HG03108 (cell line): ENCODE measurements at regions not wholly inside any gene's neighbourhood (a gene's known extent, or its start where the extent isn't known, plus 50 kb on each side); places are given as distances from the start of the nearest gene placed in this dataset.

Source experiments
- ATAC-seq: cut with Tn5 transposase; IDR thresholded peaks from one replicate; pipeline ENCODE4 v1.9.1; 2021; ENCODE audit warnings: moderate library complexity; ENCODE audit not compliant: unreplicated experiment

DNA sequence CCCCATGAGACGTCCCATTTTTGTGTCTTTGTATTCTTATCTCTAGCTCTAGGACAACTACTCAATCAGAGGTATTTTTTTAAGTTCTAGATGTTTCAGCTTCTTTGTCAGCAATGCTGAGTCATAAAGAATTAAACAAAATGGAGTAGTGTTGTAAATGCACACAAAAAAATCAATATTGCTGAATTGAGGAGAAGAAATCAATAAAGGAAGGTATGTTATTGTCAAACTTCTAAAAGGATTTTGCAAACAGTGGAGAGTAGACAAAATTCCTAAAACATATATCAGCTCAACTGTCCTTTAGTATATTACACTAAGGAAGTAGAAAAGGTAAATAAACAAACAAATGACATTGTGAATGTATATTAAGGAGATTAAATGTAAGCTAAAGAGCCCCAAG is 726.1 kb upstream of the NRXN1 start:
- ATAC-seq: no peak

- ATAC-seq: no peak
Observed at GRCh38 chr2:51734115-51734514, 702.2 kb upstream of the NRXN1 start.

DNA sequence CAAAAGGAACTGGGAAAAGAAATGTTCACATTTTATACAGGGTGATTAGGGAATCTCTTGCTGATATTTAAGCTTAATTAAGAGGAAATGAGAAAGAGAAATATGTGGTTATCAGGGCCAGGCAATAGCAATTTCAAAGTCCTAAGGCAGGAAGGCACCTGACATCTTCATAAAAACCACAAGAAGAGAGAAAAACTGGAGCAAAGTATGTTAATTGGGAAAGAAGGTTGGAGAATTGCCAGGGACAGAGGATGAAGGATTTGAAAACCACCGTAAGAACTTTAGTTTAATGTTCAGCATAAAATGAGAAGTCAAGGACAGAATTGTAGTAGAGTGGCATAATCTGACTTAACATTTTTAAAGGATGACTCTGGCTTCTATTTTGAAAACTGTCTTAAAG is 691.8 kb upstream of the NRXN1 start:
- no peak for ATAC-seq

DNA sequence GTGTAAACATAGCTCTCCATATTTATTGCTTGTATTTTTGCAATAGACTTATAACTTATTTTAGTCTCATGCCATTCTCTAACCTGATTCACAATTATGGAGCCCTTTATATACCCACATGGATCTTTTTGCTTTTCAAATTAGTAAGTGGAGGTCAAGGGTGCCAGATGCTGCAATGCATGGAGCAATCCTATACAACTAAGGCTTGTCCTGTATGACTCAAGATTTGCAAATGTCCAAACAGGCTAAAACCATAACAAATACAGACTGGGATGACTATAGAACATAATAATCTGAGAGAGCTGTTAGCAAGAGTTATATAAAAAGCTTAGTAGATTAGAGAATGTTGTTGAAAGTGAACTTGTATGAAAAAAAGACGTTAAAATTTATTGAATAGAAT is 690.4 kb upstream of the NRXN1 start:
- no peak for ATAC-seq

- ATAC-seq: no peak
Observed at GRCh38 chr2:51720826-51721225, 688.9 kb upstream of the NRXN1 start.

DNA sequence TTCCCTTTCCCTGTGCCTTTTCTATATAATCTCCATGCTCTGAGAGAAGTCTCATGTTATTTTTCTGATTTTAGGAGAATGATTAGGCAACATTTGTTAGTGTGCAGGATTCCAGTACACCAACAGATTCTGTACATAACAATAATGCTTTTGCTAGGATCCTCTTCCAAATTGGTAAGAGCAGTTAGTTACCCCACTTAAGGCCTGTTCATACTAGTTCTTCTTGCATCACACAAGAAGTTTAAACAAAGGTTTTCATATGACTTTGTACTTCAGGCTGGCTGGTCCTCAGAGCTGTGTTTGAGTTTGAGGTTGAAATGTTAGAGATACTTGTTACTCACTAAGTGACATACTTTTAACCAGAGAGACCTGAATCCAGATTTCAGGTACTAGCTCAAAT is 686.9 kb upstream of the NRXN1 start:
- no peak for ATAC-seq

DNA sequence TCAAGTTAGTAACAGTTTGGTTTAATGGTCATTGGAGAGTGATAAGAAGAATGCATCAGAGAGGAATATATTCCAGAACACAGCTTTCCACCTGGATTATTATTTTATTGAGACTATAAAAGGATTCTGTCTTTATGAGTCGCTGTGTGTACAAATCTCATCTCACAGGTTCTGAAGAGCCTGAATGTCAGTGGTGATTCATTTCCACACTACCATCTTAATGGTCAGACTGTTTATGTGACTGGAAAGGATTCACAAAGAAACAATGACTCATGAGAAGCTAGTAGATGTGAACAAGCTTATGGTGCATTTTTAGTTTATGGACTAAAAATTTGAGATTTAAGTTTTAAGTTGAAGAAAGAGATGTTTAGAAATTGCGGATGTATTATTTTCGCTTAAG is 685.4 kb upstream of the NRXN1 start:
- no peak for ATAC-seq

GRCh38 chr2:51711766-51712165 is 679.8 kb upstream of the NRXN1 start:
- no peak for ATAC-seq

- no peak for ATAC-seq
Observed at GRCh38 chr2:51710222-51710621, 678.3 kb upstream of the NRXN1 start.

GRCh38 chr2:51707625-51708024 is 675.7 kb upstream of the NRXN1 start:
- no peak for ATAC-seq

DNA sequence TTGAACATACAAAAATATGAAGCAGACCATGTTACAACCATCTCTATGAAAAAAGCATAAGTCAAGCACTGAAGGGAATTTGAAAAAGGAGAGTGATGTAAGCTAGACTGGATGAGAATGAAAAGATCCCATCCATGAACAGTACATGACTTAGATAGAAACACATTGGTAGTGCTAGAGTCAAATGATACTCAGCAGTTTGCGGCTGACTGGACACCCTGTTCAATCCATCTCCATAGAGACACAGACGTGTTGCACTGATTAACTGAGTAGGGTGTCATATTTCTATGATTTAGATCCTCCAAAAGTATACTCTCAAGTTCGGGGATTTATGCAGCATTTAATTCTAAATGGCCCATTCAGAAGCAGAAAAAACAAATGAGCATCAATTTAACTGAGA is 674.3 kb upstream of the NRXN1 start:
- ATAC-seq: no peak

- ATAC-seq: no peak
Observed at GRCh38 chr2:51705417-51705816, 673.5 kb upstream of the NRXN1 start.

- no peak for ATAC-seq
Observed at GRCh38 chr2:51698021-51698420, 666.1 kb upstream of the NRXN1 start.

- no peak for ATAC-seq
Observed at GRCh38 chr2:51697095-51697494, 665.2 kb upstream of the NRXN1 start.

DNA sequence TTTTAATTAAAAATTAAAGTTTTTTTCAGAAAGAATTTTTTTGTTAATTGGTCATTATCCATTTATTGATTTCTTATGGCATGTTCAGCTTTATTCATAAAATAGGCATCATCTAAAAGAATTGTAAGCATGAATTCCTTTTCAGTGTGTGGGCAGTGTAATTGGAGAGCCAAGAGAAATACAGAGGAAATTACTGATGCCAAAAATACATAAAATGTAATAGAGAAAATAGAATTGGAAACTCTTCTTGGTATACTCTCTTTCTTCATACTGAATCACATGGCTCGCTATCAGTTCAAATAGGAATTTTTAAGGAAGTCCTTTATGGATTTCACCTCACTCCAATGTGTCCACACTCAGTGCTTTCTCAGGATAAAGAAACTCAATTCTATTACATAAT is 663.6 kb upstream of the NRXN1 start:
- ATAC-seq: no peak

GRCh38 chr2:51693640-51694039 is 661.7 kb upstream of the NRXN1 start:
- ATAC-seq: no peak

- ATAC-seq: no peak
Observed at GRCh38 chr2:51681854-51682253, 649.9 kb upstream of the NRXN1 start.

- no peak for ATAC-seq
Observed at GRCh38 chr2:51673628-51674027, 641.7 kb upstream of the NRXN1 start.

DNA sequence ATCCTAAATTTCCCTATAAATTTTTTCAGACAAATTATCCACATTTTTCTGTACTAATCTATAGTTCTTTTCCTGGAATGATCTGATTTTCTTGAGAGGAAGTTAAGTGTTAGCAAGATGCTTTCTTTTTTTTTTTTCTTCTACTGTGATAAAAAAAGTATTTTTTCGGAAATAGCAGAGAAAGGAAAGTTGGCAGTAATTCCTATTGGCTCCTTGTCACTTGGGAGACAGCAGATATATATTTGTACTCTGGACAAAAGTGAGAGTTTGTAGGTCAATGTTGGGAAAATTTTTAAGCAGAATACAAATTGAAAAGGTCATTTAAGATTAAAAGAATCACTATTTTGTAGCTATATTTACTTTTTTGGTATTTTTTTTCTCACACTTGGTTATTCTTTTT is 635.7 kb upstream of the NRXN1 start:
- ATAC-seq: no peak

DNA sequence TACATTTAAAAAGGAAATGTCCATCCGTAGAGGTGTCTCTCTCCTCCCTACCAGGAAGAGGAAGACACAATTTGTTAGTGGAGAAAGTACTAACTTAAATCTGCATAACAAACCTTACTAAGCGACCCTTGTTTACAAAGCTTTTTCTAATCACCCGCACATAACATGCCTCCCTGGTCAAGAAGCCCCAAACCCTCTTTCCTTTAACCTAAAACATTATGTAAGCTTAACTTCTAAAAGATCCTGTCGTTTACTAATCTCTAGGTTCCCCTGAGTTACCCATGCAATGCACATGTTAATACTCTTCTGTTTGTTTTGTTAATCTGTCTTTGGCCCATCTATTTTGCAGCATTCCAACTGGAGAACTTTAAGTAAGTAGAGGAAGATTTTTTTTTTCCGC is 630.3 kb upstream of the NRXN1 start:
- ATAC-seq: no peak

GRCh38 chr2:51657849-51658248 is 625.9 kb upstream of the NRXN1 start:
- no peak for ATAC-seq

DNA sequence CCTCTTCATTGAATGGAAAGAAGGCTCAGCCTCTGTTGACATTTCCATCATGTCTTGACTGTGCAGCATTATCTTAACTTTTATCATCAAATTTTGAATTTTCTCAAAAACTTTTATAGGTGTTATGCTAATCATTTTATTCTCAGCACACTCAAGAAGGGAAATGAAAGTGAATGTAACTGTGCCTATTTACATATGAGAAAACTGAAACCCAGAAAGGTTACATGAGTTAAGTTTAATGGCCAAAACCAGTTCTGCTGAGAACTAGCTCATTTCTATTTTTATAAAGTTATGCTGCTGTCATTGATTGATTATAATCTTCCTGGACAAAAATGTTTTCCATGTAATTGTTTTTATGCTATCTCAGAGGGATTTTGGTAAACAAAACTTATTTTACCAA is 618.8 kb upstream of the NRXN1 start:
- no peak for ATAC-seq

DNA sequence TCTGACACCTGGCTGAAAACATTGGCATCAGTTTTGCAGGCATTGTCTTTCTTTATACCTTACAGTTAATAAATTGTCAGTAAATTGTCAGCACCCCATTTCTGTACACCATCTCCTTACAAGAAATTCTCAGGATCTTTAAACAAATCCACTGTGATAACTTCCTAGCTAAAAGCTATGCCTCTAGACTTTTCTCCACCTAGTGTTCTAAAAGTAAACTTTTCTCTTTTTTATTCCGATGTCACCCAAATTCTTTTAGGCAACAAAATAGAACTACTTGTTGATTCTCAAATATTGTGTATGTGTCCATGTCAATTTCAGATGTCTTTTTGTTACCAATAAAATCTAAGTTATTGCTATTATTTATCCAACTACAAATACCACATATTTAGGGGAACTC is 617.4 kb upstream of the NRXN1 start:
- no peak for ATAC-seq

DNA sequence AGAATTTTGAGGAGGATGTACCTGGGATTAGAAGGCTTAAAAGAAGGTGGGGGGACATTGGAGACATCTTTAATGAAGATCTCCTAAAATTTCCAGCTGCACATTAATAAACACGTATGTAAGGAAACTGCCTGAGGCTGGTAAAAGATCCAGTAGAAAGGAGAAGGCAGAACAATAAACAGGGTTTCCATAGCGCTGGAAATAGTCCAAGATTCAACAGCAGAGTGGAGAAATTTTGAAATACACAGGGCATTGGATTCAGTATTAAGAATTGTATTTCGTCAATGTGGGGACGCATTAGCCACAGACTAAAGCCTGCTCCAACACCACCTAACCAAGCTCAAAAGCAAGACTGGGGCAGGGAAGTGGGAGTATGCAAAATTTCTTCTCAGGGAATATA is 606.9 kb upstream of the NRXN1 start:
- ATAC-seq: no peak
